GM18909 (cell line): ENCODE measurements at regions not wholly inside any gene's neighbourhood (a gene's known extent, or its start where the extent isn't known, plus 50 kb on each side); places are given as distances from the start of the nearest gene placed in this dataset.

ENCODE experiments used
- ATAC-seq: cut with Tn5 transposase; IDR thresholded peaks from one replicate; pipeline ENCODE4 v1.9.1; 2021; ENCODE audit warnings: mild to moderate bottlenecking; ENCODE audit not compliant: unreplicated experiment, poor library complexity

GRCh38 chr2:220228310-220229006, 601.0 kb downstream of the SLC4A3 start:
- ATAC-seq: no peak

- no peak for ATAC-seq
Measured at GRCh38 chr2:220240641-220241040, 613.2 kb downstream of the SLC4A3 start.

- no peak for ATAC-seq
Measured at GRCh38 chr2:220241423-220241822, 614.0 kb downstream of the SLC4A3 start.

GRCh38 chr2:220243571-220243970, 616.1 kb downstream of the SLC4A3 start:
- ATAC-seq: no peak

GRCh38 chr2:220246386-220246785, 619.0 kb downstream of the SLC4A3 start:
- no peak for ATAC-seq

- ATAC-seq: no peak
Measured at GRCh38 chr2:220247588-220248350, 620.3 kb downstream of the SLC4A3 start.

GRCh38 chr2:220259662-220260061, 632.2 kb downstream of the SLC4A3 start:
- no peak for ATAC-seq

- no peak for ATAC-seq
Measured at GRCh38 chr2:220263300-220263699, 635.9 kb downstream of the SLC4A3 start.

- no peak for ATAC-seq
Measured at GRCh38 chr2:220269367-220269766, 641.9 kb downstream of the SLC4A3 start.

GRCh38 chr2:220270481-220271070, 643.1 kb downstream of the SLC4A3 start:
- no peak for ATAC-seq

GRCh38 chr2:220272656-220273055, 645.2 kb downstream of the SLC4A3 start:
- ATAC-seq: no peak

- ATAC-seq: no peak
Measured at GRCh38 chr2:220273082-220273481, 645.7 kb downstream of the SLC4A3 start.

GRCh38 chr2:220275454-220275853, 648.0 kb downstream of the SLC4A3 start:
- ATAC-seq: no peak

- no peak for ATAC-seq
Measured at GRCh38 chr2:220276741-220277444, 649.5 kb downstream of the SLC4A3 start.

GRCh38 chr2:220277445-220277975, 650.1 kb downstream of the SLC4A3 start:
- ATAC-seq: no peak

GRCh38 chr2:220278022-220278421, 650.6 kb downstream of the SLC4A3 start:
- no peak for ATAC-seq

GRCh38 chr2:220279372-220279771, 651.9 kb downstream of the SLC4A3 start:
- ATAC-seq: no peak

- ATAC-seq: no peak
Measured at GRCh38 chr2:220279840-220280239, 652.4 kb downstream of the SLC4A3 start.

GRCh38 chr2:220280736-220281135, 653.3 kb downstream of the SLC4A3 start:
- ATAC-seq: no peak

GRCh38 chr2:220281771-220282170, 654.3 kb downstream of the SLC4A3 start:
- no peak for ATAC-seq

GRCh38 chr2:220282236-220282635, 654.8 kb downstream of the SLC4A3 start:
- ATAC-seq: no peak
